LNCaP clone FGC (cell line): ENCODE measurements at regions not wholly inside any gene's neighbourhood (a gene's known extent, or its start where the extent isn't known, plus 50 kb on each side); places are given as distances from the start of the nearest gene placed in this dataset.

Experiments
- DNase-seq: peaks from one replicate; pipeline ENCODE4 v3.0.0-alpha.2; 2011; ENCODE audit warnings: low read depth
- H3K4me3 ChIP-seq: 2 replicates; pipeline ENCODE4 v1.5.1; 2011; ENCODE audit warnings: mild to moderate bottlenecking, low read depth, low read length, control low read depth
- TF ChIP-seq, protein P1 (sequence below): IDR thresholded peaks from 2 replicates; pipeline ENCODE4 v1.5.1; 2012; ENCODE audit warnings: mild to moderate bottlenecking; ENCODE audit not compliant: control insufficient read depth, insufficient read depth; ENCODE audit errors: extremely low read depth

DNA sequence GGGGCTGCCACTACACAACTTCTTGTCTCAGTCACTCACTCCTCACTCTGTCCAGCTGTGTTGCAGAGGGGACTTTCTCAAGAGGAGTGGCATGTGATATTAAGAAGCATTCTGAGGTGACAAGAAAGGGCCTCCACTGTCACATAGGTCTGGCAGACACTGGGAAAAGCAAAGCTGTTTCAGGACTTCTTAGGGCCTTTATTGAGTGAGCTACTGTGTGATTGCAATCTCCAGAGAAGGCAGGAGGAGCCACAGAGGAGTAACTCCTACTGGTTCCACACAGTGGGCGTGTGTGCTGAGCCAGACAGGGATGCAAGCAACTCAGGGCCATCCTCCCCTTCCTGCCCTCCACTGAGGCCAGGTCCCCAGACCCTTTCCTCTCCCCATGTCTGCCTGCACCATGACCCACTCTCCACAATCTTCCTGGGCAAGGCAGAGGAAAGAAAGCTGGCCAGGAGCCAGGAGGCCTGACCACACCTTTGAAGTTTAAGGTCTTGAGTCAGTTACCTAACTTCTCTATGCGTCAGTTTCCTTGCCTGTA is 262.0 kb upstream of the ZMIZ1 start:
- no peak overlapping the region for H3K4me3 ChIP-seq
- TF ChIP-seq, protein P1, sequence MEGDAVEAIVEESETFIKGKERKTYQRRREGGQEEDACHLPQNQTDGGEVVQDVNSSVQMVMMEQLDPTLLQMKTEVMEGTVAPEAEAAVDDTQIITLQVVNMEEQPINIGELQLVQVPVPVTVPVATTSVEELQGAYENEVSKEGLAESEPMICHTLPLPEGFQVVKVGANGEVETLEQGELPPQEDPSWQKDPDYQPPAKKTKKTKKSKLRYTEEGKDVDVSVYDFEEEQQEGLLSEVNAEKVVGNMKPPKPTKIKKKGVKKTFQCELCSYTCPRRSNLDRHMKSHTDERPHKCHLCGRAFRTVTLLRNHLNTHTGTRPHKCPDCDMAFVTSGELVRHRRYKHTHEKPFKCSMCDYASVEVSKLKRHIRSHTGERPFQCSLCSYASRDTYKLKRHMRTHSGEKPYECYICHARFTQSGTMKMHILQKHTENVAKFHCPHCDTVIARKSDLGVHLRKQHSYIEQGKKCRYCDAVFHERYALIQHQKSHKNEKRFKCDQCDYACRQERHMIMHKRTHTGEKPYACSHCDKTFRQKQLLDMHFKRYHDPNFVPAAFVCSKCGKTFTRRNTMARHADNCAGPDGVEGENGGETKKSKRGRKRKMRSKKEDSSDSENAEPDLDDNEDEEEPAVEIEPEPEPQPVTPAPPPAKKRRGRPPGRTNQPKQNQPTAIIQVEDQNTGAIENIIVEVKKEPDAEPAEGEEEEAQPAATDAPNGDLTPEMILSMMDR, result no peak
- no peak for DNase-seq

DNA sequence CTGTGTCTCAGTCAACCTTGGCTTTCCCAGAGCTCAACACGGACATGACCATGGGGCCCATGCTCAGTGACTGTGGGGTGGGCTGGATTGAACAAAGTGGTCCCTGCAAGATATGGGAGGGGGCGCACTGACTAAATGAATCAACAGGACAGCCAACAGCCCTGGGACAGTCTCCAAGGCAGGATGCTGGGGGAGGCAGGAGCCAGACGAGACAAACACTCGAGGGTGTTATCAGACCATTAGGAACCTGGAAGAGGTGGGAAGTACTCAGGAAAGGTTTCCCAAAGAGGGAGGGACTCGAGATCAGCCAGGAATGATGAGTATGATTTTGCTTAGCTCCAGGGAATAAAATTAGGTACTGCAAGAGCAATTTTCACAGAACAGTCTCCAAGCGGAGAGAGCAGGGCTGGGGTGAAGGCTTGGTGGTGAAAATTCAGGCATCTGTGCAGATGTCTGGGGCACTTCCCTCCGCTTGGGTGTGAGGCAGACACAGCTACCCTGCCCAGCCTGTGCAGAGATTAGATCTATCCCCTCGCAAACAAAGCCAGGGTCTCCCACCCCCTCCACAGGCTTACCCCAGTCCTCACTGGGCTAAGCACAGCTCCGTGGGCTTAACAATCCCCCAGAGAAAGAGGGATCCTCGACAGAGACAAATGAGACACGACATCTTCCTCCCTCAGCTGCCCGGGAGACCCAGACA is 261.1 kb upstream of the ZMIZ1 start:
- DNase-seq, result no peak
- H3K4me3 ChIP-seq, result no peak overlapping the region
- TF ChIP-seq, protein P1, result no peak

DNA sequence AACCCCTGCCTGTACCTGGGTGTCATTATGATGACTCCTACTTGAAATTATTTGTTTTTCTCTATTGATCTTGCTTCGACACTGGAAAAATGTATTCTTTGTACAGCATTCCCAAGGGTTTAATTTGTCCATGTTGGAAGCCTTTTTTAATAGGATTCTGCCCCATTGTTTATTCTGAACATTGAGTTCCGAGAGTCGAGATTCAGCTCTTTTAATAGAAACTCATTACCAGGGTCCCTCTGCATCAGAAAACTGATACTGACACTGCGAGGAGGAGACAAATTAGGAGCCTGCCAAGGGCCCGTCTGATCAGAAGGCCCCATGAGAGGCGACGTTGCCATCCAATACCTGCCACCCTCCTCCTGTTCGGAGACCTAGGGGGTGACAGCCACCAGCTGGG is 260.5 kb upstream of the ZMIZ1 start:
- TF ChIP-seq, protein P1, result no peak
- H3K4me3 ChIP-seq, result no peak overlapping the region
- DNase-seq, result no peak

DNA sequence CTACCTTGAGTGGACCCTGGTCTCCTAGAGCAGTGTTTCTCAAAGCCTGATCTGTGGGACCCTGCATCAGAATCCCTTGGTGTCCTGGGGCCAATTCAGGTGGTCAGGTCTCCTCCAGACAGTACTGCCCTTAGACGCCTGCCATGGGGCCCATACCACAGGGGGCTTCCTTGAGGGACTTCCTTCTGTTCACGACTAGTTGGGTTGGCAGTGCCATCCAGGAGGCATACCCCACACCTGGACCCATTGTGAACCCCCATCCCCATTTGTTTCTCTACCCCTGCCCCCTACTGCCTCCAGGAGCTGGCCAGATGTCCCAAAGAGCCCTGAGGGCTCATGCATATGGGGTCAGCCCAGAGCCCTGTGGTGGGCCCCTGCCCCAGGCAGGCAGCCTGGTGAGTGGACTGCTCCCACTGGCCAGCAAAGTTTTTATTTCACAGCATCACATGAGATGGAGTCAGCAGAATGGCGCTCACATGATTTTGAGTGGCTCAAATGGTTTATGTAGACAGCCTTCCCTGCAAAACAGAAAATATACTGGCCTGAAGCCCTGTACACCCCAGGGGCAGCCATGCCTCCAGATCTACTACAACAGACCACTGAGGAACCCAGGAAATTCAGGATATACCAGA is 259.9 kb upstream of the ZMIZ1 start:
- no peak overlapping the region for H3K4me3 ChIP-seq
- DNase-seq, result no peak
- TF ChIP-seq, protein P1, result no peak

DNA sequence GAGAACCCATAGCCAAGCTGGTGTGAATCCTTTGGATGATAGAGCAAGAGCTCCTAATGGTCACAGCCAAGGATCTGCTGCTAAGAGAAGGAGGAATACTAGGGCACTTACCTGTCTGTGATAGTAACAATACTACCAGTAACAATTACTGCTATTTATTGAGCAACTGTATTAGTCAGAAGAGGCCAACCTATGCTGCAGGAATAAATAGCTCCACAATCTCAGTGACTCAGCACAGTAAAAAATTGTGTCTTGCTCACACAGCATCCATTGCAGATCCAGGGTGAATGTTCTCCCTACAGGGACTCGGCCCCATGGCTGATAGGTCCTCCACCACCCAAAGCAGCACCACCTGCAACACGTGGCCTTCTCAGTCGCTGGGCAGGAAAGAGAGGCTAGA is 257.6 kb upstream of the ZMIZ1 start:
- TF ChIP-seq, protein P1, result no peak
- DNase-seq, result no peak
- no peak overlapping the region for H3K4me3 ChIP-seq

DNA sequence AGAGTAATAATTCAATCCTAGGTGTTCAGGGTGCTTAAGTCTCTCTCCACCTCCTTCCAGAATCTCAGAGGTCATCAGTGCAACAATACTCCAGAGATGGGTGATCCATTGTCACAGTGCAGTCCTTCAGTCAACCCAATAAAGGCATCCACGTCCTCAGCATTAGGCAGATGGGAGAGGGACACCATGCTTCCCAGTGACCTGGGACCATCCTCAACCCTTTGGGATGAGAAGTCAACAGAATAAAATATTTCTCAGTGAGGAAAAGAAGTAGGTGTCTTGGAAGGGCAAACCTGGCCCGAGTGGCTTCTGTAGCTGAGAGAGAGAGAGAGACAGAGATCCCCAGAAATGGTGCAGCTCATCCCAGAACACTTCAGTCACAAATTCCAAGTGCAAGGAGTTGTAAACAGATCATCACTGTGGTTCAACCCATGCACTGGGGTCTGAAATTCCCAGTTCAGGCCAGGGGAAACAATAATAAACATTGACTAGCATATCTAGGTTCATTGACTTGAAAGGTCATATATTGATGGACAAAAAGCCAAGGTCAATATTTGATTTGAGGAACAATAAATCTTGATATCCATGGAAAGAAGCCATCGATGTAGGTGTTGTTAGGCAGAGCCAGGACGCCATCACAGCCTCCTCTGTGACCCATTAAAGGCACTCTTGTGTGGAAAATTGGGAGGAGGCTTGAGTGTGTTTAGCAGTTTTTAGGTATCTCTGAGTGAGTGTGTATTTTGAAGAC is 256.0 kb upstream of the ZMIZ1 start:
- TF ChIP-seq, protein P1, result no peak
- no peak overlapping the region for H3K4me3 ChIP-seq
- DNase-seq, result peak; percentile 75
